ENCODE measurements at regions not wholly inside any gene's neighbourhood (a gene's known extent, or its start where the extent isn't known, plus 50 kb on each side); places are given as distances from the start of the nearest gene placed in this dataset.
A peak's percentile ranks its signal among the peaks of the same experiment; 100 is the strongest.

DNA sequence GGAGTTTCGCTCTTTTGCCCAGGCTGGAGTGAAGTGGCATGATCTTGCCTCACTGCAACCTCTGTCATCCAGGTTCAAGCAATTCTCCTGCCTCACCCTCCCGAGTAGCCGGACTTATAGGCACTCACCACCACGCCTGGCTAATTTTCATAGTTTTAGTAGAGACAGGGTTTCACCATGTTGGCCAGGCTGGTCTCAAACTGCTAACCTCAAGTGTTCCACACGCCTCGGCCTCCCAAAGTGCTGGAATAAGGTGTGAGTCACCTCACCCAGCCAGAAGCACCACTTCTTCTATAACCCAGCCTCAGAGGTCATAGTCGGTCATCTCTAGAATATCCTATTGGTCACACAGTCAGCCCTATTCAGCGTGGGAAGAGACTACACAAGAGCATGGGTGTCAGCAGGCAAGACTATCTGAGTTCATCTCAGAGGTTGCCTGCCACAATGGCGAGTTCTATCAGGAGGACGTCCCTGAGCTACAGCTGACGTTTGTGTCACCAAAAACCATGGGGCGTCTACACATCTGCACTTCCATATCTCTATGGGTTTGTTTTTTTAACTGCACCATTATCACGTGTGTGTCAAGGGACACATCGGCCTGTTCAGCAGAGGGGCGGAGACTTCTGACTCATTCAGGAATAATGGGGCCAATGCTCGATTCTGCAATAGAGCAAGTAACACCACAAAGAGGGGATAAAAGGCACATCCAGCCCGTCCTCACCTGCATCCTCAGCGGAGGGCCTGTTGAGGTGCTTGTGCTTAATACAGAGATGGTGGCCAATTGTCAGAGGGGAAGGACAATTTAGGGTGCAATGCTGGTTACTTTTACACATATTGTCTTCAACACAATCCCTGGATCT lies 256.3 kb upstream of the IRF2BP2 start:
- Histone ChIP-seq H3K4me3 (no peak overlapping the region), H3K36me3 (no peaks in the 10 kb centered on the region), H3K9me3 (no peaks in the 10 kb centered on the region), H3K27me3 (no peaks in the 10 kb centered on the region), H3K27ac (peak overlapping the region in 1 of 2 donors; percentile 17), H3K4me1 (peaks cover 13 to 48% of the 10 kb centered on the region in 2 donors)
- ATAC-seq (peak; percentile 82), DNase-seq (peak in 1 of 4 donors; percentile 66)
- TF ChIP-seq, protein P1, sequence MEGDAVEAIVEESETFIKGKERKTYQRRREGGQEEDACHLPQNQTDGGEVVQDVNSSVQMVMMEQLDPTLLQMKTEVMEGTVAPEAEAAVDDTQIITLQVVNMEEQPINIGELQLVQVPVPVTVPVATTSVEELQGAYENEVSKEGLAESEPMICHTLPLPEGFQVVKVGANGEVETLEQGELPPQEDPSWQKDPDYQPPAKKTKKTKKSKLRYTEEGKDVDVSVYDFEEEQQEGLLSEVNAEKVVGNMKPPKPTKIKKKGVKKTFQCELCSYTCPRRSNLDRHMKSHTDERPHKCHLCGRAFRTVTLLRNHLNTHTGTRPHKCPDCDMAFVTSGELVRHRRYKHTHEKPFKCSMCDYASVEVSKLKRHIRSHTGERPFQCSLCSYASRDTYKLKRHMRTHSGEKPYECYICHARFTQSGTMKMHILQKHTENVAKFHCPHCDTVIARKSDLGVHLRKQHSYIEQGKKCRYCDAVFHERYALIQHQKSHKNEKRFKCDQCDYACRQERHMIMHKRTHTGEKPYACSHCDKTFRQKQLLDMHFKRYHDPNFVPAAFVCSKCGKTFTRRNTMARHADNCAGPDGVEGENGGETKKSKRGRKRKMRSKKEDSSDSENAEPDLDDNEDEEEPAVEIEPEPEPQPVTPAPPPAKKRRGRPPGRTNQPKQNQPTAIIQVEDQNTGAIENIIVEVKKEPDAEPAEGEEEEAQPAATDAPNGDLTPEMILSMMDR (IDR thresholded peaks at IDR 0.05) = no peak
- intact Hi-C loops (cut with DNase I) = loop anchor here in 1 of 2 donors (10.0 kb wide), 1 partner anchor 141 kb away; no protein-coding TSS in a partner anchor

DNA sequence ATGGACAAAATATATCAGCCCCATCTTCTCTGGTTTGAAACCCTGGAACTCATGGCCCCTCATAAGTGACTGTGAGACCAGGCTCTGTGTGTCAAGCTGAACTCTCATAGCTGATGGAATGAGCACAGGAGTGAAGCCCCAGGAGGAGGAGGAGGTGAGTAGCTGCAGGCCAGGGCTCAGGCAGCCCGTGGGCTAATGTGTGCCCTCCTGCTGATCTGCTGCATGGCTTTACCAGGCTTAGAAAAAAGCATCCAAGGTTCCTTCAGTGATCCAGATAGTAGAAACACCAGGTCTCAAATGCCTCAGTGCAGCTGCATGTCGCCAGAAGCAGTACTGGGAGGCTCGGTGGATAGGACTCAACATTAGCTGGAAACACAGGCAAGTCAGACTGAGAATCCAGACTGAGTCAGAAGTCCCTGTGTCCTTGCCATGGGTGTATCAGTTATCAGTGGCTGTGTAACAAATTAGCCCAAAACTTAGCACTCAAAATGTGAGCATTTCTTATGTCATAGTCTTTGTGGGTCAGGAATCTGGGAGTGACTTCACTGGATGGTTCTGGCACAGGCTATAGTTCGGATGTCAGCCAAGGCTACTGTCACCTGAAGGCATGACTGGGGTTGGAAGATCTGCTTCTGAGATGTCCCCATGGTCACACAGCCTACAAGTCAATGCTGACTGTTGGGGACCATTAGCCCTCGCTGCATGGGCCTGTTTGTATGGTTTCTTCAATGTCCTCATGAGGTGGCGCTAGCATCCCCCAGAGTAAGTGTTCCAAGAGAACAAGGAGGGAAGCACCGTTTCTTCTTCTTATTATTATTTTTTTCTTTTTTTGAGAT lies 255.4 kb upstream of the IRF2BP2 start:
- TF ChIP-seq, protein P1 (IDR thresholded peaks at IDR 0.05) = no peak
- peaks cover 13 to 48% of the 10 kb centered on the region in 2 donors for H3K4me1 ChIP-seq
- H3K27ac ChIP-seq = no peak overlapping the region
- no peaks in the 10 kb centered on the region for H3K27me3 ChIP-seq
- no peak for DNase-seq
- ATAC-seq = no peak
- no peaks in the 10 kb centered on the region for H3K36me3 ChIP-seq
- H3K4me3 ChIP-seq = no peak overlapping the region
- H3K9me3 ChIP-seq = peaks cover 0 to 4% of the 10 kb centered on the region in 2 donors
- intact Hi-C loops (cut with DNase I) = loop anchor here in 1 of 2 donors (10.0 kb wide), 1 partner anchor 141 kb away; no protein-coding TSS in a partner anchor

DNA sequence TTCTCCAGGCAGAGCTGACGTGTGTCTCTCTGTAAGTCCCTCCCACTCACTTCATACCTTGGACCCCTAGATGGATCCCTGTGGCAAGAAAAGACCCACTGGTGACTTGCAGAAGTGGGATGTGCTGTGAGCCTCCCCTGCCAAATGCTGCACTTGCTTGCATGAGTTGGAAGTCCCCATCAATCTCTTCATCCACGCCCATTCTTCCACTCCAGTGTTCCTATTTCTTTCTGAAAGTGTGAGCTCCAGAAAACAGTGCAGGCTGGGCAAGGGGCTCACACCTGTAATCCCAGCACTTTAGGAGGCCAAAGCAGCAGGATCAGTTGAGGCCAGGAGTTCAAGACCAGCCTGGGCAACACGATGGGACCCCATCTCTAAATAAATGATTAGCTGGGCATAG lies 254.1 kb upstream of the IRF2BP2 start:
- Histone ChIP-seq H3K27ac (no peak overlapping the region), H3K27me3 (no peaks in the 10 kb centered on the region), H3K4me1 (peaks cover 13 to 46% of the 10 kb centered on the region in 2 donors), H3K4me3 (no peak overlapping the region), H3K36me3 (no peaks in the 10 kb centered on the region), H3K9me3 (peaks cover 0 to 4% of the 10 kb centered on the region in 2 donors)
- intact Hi-C loops (cut with DNase I) = loop anchor here in 1 of 2 donors (10.0 kb wide), 1 partner anchor 139 kb away; no protein-coding TSS in a partner anchor
- TF ChIP-seq, protein P1 (IDR thresholded peaks at IDR 0.05) = no peak
- DNase-seq (peak in 1 of 4 donors; percentile 15), ATAC-seq (no peak)

DNA sequence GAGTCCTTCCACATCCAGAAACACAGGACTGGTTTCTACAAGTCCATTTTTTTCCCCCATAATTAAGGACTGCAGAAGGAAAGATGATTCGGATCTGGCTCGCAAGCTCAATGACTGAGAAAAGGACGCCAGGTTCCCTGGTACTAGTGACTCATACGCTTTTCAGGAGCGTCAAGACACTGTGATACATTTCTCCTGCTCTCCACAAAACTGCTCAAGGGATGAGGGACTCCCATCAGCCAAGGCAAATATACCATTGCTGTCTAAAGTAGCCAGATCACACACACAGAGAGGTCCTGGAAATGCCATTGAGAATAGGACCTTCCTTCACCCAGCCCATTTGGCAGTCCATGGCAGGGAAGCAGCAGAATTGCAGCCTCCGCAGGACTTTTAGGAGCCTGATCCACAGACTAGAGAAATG lies 253.6 kb upstream of the IRF2BP2 start:
- TF ChIP-seq, protein P1 (IDR thresholded peaks at IDR 0.05) = no peak

More for the DNA sequence above, 253.6 kb upstream of the IRF2BP2 start:
- peak in 1 of 4 donors; percentile 5 for DNase-seq
- intact Hi-C loops (cut with DNase I) = loop anchor here in 1 of 2 donors (10.0 kb wide), 1 partner anchor 139 kb away; no protein-coding TSS in a partner anchor
- H3K27me3 ChIP-seq = no peaks in the 10 kb centered on the region
- H3K27ac ChIP-seq = peak overlapping the region; percentile 44 to 63
- peaks cover 0 to 4% of the 10 kb centered on the region in 2 donors for H3K9me3 ChIP-seq
- H3K4me1 ChIP-seq = peaks cover 13 to 42% of the 10 kb centered on the region in 2 donors
- no peak overlapping the region for H3K4me3 ChIP-seq
- no peaks in the 10 kb centered on the region for H3K36me3 ChIP-seq
- no peak for ATAC-seq
